KMS-11 (cell line): ENCODE measurements at regions not wholly inside any gene's neighbourhood (a gene's known extent, or its start where the extent isn't known, plus 50 kb on each side); places are given as distances from the start of the nearest gene placed in this dataset.

Experiments used
- H2AFZ ChIP-seq: fragments of 200-600 bp; sonication (generic); 2 replicates; pipeline ENCODE4 v1.6.1; 2016; ENCODE audit warnings: antibody characterized with exemption, mixed run types, low read depth
- H3K27ac ChIP-seq: fragments of 200-600 bp; sonication (generic); 2 replicates; pipeline ENCODE4 v1.6.1; 2016; ENCODE audit warnings: mild to moderate bottlenecking, mixed run types
- H3K27me3 ChIP-seq: fragments of 200-600 bp; sonication (generic); 2 replicates; pipeline ENCODE4 v1.6.1; 2017; ENCODE audit warnings: mild to moderate bottlenecking, low read depth, mixed run types, moderate library complexity; ENCODE audit not compliant: insufficient read depth
- H3K36me3 ChIP-seq: fragments of 200-600 bp; sonication (generic); 2 replicates; pipeline ENCODE4 v1.6.1; 2017; ENCODE audit warnings: mild to moderate bottlenecking, mixed run types; ENCODE audit not compliant: insufficient read depth
- H3K4me1 ChIP-seq: fragments of 200-600 bp; sonication (generic); 2 replicates; pipeline ENCODE4 v1.6.1; 2016; ENCODE audit warnings: mild to moderate bottlenecking, low read depth, mixed run types; ENCODE audit not compliant: poor library complexity, severe bottlenecking
- H3K4me2 ChIP-seq: fragments of 200-600 bp; sonication (generic); 2 replicates; pipeline ENCODE4 v1.7.0; 2016; ENCODE audit warnings: mild to moderate bottlenecking, mixed run types
- H3K4me3 ChIP-seq: fragments of 200-600 bp; sonication (generic); IDR thresholded peaks from 2 replicates; pipeline ENCODE4 v1.6.1; 2017; ENCODE audit warnings: low read depth, low read length, mixed read lengths; ENCODE audit not compliant: insufficient read depth
- H3K79me2 ChIP-seq: fragments of 200-600 bp; sonication (generic); 2 replicates; pipeline ENCODE4 v1.6.1; 2016; ENCODE audit warnings: low read depth, mixed run types; ENCODE audit not compliant: insufficient read depth
- H3K9ac ChIP-seq: fragments of 200-600 bp; sonication (generic); 2 replicates; pipeline ENCODE4 v1.6.1; 2016; ENCODE audit warnings: mild to moderate bottlenecking, mixed run types
- H4K20me1 ChIP-seq: fragments of 200-600 bp; sonication (generic); 2 replicates; pipeline ENCODE4 v1.6.1; 2016; ENCODE audit warnings: mild to moderate bottlenecking, mixed run types; ENCODE audit not compliant: insufficient read depth
- TF ChIP-seq, protein P1 (sequence below): fragments of 200-600 bp; sonication (generic); conservative IDR thresholded peaks from 2 replicates; pipeline ENCODE4 v1.6.1; 2017; ENCODE audit warnings: low read depth, mild to moderate bottlenecking, antibody characterized with exemption, low read length, moderate library complexity, mixed read lengths

DNA sequence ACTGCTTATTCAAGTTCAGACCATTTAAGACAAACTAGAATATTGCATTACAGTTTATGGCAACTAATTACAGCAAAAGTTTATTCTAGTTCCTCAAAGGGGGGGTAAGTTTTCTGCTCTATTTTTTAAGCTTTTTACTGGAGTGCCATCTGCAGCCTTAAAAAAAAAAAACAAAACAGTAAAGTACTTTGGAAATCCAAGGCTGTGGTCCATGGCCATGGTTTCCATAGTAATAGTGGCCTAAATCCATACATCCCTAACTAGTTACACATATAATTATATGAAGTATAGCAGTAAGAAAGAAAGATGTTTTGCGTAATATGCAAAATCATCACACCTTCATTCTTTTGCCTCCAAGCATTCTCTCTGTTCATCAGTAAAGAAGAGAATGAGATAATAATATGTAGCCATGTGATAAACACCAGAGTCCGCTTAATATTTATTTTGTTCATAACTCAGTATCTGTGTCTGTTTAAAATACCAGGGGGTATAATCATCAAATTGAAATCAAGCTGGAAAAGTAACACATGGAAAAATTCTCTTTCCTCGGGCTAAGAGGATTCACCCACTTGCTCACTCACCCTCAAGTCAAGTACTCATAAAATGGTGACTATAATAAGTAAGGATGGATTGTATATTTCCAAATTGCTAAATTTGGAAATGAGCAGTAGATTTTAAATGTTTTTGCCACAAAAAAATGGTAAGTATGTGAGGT is 301.1 kb upstream of the RND3 start:
- no peak overlapping the region for H2AFZ ChIP-seq
- no peaks in the 10 kb centered on the region for H3K4me1 ChIP-seq
- no peak overlapping the region for H3K4me3 ChIP-seq
- H3K27me3 ChIP-seq, result no peaks in the 10 kb centered on the region
- no peak overlapping the region for H3K9ac ChIP-seq
- no peak overlapping the region for H3K27ac ChIP-seq
- H3K4me2 ChIP-seq, result no peak overlapping the region
- TF ChIP-seq, protein P1, sequence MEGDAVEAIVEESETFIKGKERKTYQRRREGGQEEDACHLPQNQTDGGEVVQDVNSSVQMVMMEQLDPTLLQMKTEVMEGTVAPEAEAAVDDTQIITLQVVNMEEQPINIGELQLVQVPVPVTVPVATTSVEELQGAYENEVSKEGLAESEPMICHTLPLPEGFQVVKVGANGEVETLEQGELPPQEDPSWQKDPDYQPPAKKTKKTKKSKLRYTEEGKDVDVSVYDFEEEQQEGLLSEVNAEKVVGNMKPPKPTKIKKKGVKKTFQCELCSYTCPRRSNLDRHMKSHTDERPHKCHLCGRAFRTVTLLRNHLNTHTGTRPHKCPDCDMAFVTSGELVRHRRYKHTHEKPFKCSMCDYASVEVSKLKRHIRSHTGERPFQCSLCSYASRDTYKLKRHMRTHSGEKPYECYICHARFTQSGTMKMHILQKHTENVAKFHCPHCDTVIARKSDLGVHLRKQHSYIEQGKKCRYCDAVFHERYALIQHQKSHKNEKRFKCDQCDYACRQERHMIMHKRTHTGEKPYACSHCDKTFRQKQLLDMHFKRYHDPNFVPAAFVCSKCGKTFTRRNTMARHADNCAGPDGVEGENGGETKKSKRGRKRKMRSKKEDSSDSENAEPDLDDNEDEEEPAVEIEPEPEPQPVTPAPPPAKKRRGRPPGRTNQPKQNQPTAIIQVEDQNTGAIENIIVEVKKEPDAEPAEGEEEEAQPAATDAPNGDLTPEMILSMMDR, result no peak
- H3K79me2 ChIP-seq, result no peaks in the 10 kb centered on the region
- H4K20me1 ChIP-seq, result no peaks in the 10 kb centered on the region
- no peaks in the 10 kb centered on the region for H3K36me3 ChIP-seq

DNA sequence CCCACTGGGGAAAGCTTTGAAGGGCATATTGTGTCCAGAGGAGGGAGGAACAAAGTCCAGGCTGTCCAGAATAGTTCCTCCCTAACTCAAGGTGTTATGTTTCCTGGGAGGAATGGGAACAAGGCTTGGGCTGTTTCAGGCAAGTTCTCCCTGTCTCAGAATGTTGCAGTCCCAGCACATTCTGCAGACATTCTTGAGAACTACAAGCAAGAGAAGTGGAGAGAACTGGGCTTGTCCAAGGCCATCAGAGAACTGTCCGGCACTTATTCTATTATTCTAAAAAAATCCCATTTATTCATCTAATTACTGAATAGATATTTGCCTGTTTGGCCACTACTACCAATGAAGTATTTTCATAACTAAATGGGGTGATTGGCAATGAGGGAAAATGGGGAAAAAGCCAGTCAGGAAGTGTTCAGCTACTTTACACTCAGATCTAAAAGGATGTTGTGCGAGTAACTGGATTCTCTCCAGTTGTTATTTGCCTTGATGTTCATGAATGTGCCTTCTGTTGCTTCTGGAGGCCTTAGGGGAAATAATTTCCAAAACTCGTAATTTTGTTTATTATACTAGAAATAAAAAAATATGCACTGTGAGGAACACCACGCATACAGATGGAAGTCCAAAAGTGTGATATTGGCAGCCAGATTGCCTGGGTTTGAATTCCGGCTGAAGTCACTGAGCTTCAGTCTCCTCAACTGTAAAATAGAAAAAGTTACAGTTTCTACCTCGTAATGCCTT is 300.1 kb upstream of the RND3 start:
- Histone ChIP-seq H3K27me3 (no peaks in the 10 kb centered on the region), H3K79me2 (no peaks in the 10 kb centered on the region), H3K4me1 (no peaks in the 10 kb centered on the region), H3K27ac (no peak overlapping the region), H2AFZ (no peak overlapping the region), H4K20me1 (no peaks in the 10 kb centered on the region), H3K4me2 (no peak overlapping the region), H3K9ac (no peak overlapping the region), H3K4me3 (no peak overlapping the region), H3K36me3 (no peaks in the 10 kb centered on the region)
- TF ChIP-seq, protein P1, result no peak

DNA sequence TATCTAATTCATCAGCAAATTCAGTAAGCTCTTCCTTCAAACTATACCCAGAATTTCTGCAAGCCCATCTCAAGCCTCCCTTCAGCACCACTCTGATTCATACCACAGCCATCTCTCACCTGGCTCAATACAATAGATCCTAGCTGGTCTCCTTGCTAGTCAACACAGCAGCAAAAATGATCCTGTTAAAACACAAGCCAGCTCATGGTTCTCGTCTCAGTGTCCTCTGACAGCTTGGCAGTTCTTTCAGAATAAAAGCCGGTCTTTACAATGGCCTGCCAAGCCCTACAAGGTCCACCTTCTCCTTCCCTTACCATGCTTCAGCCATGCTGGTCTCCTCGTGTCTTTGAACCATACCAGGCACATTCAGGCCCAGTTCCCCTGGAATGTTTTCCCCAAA is 296.9 kb upstream of the RND3 start:
- Histone ChIP-seq H3K9ac (no peak overlapping the region), H3K27me3 (no peaks in the 10 kb centered on the region), H2AFZ (no peak overlapping the region), H3K79me2 (no peaks in the 10 kb centered on the region), H3K4me3 (no peak overlapping the region), H3K27ac (no peak overlapping the region), H3K36me3 (no peaks in the 10 kb centered on the region), H3K4me2 (no peak overlapping the region), H3K4me1 (no peaks in the 10 kb centered on the region), H4K20me1 (no peaks in the 10 kb centered on the region)
- TF ChIP-seq, protein P1, result no peak

DNA sequence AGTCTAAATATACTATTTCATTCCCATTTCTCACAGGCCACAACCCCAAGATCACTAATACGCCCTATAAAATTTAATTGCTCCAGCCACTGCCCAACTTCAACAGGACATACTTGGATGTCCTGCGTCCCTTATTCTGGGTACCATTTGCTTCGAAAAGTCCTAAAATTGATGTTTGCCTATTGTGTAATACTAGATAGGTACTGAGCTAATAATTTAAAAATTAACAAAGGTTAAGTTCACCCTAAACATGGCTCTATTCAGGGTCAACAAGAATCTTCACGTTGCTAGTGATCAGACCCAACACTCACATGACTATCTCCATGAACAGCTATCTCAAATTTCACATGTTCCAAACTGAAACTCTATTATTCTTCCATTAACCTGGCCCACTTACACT is 296.4 kb upstream of the RND3 start:
- Histone ChIP-seq H4K20me1 (no peaks in the 10 kb centered on the region), H3K27ac (no peak overlapping the region), H3K79me2 (no peaks in the 10 kb centered on the region), H3K27me3 (no peaks in the 10 kb centered on the region), H2AFZ (no peak overlapping the region), H3K4me2 (no peak overlapping the region), H3K36me3 (no peaks in the 10 kb centered on the region), H3K4me3 (no peak overlapping the region), H3K9ac (no peak overlapping the region), H3K4me1 (no peaks in the 10 kb centered on the region)
- TF ChIP-seq, protein P1, result no peak
